ENCODE measurements at regions not wholly inside any gene's neighbourhood (a gene's known extent, or its start where the extent isn't known, plus 50 kb on each side); places are given as distances from the start of the nearest gene placed in this dataset.

- H3K4me3 ChIP-seq, result no peak overlapping the region
- no peak for FAIRE-seq
- POLR2A ChIA-PET, result interaction anchor here (0.6 kb wide), 1 partner anchor 156 kb away, joined by 3 read pairs; no protein-coding TSS in a partner anchor
- CTCF ChIA-PET, result no interaction called here
- ATAC-seq, result no peak
- in situ Hi-C loops (cut with MboI), result no loop called here
- no peaks in the 10 kb centered on the region for H3K36me3 ChIP-seq (ENCODE audit: control insufficient read depth in 2 of 2, insufficient read depth in 2 of 2, low read length in 1 of 2)
- 77% methylated on average over 1 of the region's 1 CpG for WGBS (ENCODE audit: insufficient coverage, insufficient replicate concordance, low lambda C conversion rate, missing lambda C conversion rate)
- H3K79me2 ChIP-seq (ENCODE audit: control insufficient read depth, insufficient read depth, low read length), result no peaks in the 10 kb centered on the region
- RAD21 ChIA-PET (ENCODE audit: unreplicated experiment), result no interaction called here
- H3K9ac ChIP-seq (ENCODE audit: control insufficient read depth, insufficient read depth, low read length), result no peak overlapping the region
- no peaks in the 10 kb centered on the region for H4K20me1 ChIP-seq (ENCODE audit: control insufficient read depth, insufficient read depth)
- BruUV-seq (replicated peaks), result no TSS peak
- H3K27ac ChIP-seq (ENCODE audit: control insufficient read depth, insufficient read depth), result no peak overlapping the region
- TF ChIP-seq STAT3 (IDR thresholded peaks at IDR 0.05; ENCODE audit: low read depth, low read length) (no peak), IRF4 (IDR thresholded peaks at IDR 0.05; ENCODE audit: low read depth, low read length) (no peak), SMC3 (IDR thresholded peaks at IDR 0.05; ENCODE audit: borderline replicate concordance, low read length) (no peak), EZH2 (IDR thresholded peaks at IDR 0.05; ENCODE audit: borderline replicate concordance, control insufficient read depth, low read depth, low read length) (no peak), ZSCAN29 (IDR thresholded peaks at IDR 0.05) (no peak), HDAC6 (IDR thresholded peaks at IDR 0.05; ENCODE audit: unreplicated experiment) (no peak)
- H3K4me2 ChIP-seq (ENCODE audit: control insufficient read depth, insufficient read depth), result no peak overlapping the region
- no peak for DNase-seq (ENCODE audit: low read depth, low spot score)
- no peak overlapping the region for H2AFZ ChIP-seq (ENCODE audit: control insufficient read depth, low read depth, low read length)
- H3K4me1 ChIP-seq (ENCODE audit: control insufficient read depth, insufficient read depth, low read length), result no peaks in the 10 kb centered on the region
- intact Hi-C loops (cut with micrococcal nuclease; ENCODE audit: unreplicated experiment), result no loop called here
- H3K9me3 ChIP-seq (replicated peaks; ENCODE audit: control insufficient read depth, insufficient read depth, low read length), result no peaks in the 10 kb centered on the region
- no peaks in the 10 kb centered on the region for H3K27me3 ChIP-seq (replicated peaks in 1 of 2; ENCODE audit: control insufficient read depth in 2 of 2, insufficient read depth in 2 of 2, low read length in 1 of 2)
- SMC1A ChIA-PET (ENCODE audit: uncharacterized antibody, unreplicated experiment), result no interaction called here
Observed at GRCh38 chr10:121385136-121385535, 213.1 kb downstream of the FGFR2 start.

- Histone ChIP-seq H3K27ac (ENCODE audit: control insufficient read depth, insufficient read depth) (no peak overlapping the region), H4K20me1 (ENCODE audit: control insufficient read depth, insufficient read depth) (no peaks in the 10 kb centered on the region), H3K4me3 (no peak overlapping the region), H3K9me3 (replicated peaks; ENCODE audit: control insufficient read depth, insufficient read depth, low read length) (no peaks in the 10 kb centered on the region), H2AFZ (ENCODE audit: control insufficient read depth, low read depth, low read length) (no peak overlapping the region), H3K36me3 (ENCODE audit: control insufficient read depth in 2 of 2, insufficient read depth in 2 of 2, low read length in 1 of 2) (no peaks in the 10 kb centered on the region), H3K4me1 (ENCODE audit: control insufficient read depth, insufficient read depth, low read length) (no peaks in the 10 kb centered on the region), H3K9ac (ENCODE audit: control insufficient read depth, insufficient read depth, low read length) (no peak overlapping the region), H3K79me2 (ENCODE audit: control insufficient read depth, insufficient read depth, low read length) (no peaks in the 10 kb centered on the region), H3K4me2 (ENCODE audit: control insufficient read depth, insufficient read depth) (no peak overlapping the region), H3K27me3 (replicated peaks in 1 of 2; ENCODE audit: control insufficient read depth in 2 of 2, insufficient read depth in 2 of 2, low read length in 1 of 2) (no peaks in the 10 kb centered on the region; a peak in 2 of 4 replicates)
- FAIRE-seq (no peak), ATAC-seq (no peak), DNase-seq (ENCODE audit: low read depth, low spot score) (no peak)
- CTCF ChIA-PET, result interaction anchor here (0.6 kb wide), 1 partner anchor 1229 kb away, joined by 4 read pairs; no protein-coding TSS in a partner anchor
- RAD21 ChIA-PET (ENCODE audit: unreplicated experiment), result no interaction called here
- SMC1A ChIA-PET (ENCODE audit: uncharacterized antibody, unreplicated experiment), result no interaction called here
- POLR2A ChIA-PET, result no interaction called here
- WGBS (ENCODE audit: insufficient coverage, insufficient replicate concordance, low lambda C conversion rate, missing lambda C conversion rate), result 50% methylated on average over 6 of the region's 6 CpGs
- BruUV-seq (replicated peaks), result no TSS peak
- intact Hi-C loops (cut with micrococcal nuclease; ENCODE audit: unreplicated experiment), result no loop called here
- in situ Hi-C loops (cut with MboI), result no loop called here
- TF ChIP-seq MYB (IDR thresholded peaks at IDR 0.05; ENCODE audit: borderline replicate concordance, low read depth, low read length), result no peak
- TF ChIP-seq ZNF592 (IDR thresholded peaks at IDR 0.05), result no peak
- no peak for TF ChIP-seq CHD1 (IDR thresholded peaks at IDR 0.05; ENCODE audit: low read depth, low read length)
- TF ChIP-seq FOS (IDR thresholded peaks at IDR 0.05; ENCODE audit: borderline replicate concordance, extremely low read depth, insufficient read length), result no peak
- TF ChIP-seq BACH1 (IDR thresholded peaks at IDR 0.05; ENCODE audit: borderline replicate concordance), result no peak
- TF ChIP-seq, protein P1, sequence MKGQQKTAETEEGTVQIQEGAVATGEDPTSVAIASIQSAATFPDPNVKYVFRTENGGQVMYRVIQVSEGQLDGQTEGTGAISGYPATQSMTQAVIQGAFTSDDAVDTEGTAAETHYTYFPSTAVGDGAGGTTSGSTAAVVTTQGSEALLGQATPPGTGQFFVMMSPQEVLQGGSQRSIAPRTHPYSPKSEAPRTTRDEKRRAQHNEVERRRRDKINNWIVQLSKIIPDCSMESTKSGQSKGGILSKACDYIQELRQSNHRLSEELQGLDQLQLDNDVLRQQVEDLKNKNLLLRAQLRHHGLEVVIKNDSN (IDR thresholded peaks at IDR 0.05; ENCODE audit: borderline replicate concordance, extremely low read length, insufficient read depth, low read depth, low read length), result no peak
- TF ChIP-seq SIX5 (IDR thresholded peaks at IDR 0.05; ENCODE audit: low read depth, low read length, severe bottlenecking), result no peak
- TF ChIP-seq SPI1 (IDR thresholded peaks at IDR 0.05; ENCODE audit: borderline replicate concordance, insufficient read depth, low read depth, low read length), result no peak
- TF ChIP-seq CHD2 (IDR thresholded peaks at IDR 0.05; ENCODE audit: borderline replicate concordance, low read depth, low read length), result no peak
Observed at GRCh38 chr10:121392657-121393056, 205.6 kb downstream of the FGFR2 start.

All from GM12878 (cell line).